NB4 (cell line): ENCODE measurements at regions not wholly inside any gene's neighbourhood (a gene's known extent, or its start where the extent isn't known, plus 50 kb on each side); places are given as distances from the start of the nearest gene placed in this dataset.

ENCODE experiments used
- CTCF ChIP-seq: IDR thresholded peaks from one replicate; pipeline ENCODE4 v1.5.1; 2012; ENCODE audit warnings: low read depth, low read length
- TF ChIP-seq, protein P1 (sequence below): IDR thresholded peaks from 2 replicates; pipeline ENCODE4 v1.6.1; 2011; ENCODE audit warnings: low read depth, low read length

DNA sequence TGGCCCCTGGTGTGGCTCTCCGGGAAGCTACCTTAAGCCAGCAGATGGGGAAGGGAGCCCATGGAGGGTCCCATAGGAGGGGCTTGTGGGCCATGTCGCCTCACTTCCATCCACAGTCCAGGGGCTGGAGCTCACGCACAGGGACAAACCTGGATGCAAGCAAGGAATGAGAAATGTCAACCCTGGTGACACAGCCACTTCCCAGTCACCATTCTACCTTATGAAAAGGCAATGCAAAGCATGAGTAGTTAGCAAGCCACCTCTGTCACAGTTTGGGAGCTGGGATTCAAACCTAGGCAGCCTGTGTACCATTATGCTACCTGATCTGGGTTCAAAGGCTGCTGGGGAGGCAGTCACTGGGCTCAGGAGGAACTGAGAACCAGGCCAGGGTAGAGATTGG, 170.0 kb upstream of the KLHL29 start:
- TF ChIP-seq, protein P1, sequence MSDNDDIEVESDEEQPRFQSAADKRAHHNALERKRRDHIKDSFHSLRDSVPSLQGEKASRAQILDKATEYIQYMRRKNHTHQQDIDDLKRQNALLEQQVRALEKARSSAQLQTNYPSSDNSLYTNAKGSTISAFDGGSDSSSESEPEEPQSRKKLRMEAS, result no peak
- TF ChIP-seq CTCF, result no peak
